Ramos (cell line): ENCODE measurements at regions not wholly inside any gene's neighbourhood (a gene's known extent, or its start where the extent isn't known, plus 50 kb on each side); places are given as distances from the start of the nearest gene placed in this dataset.

Experiments used
- in situ Hi-C: fragments of 300-500 bp; cut with MboI; formaldehyde crosslinking; loops from one replicate; pipeline ENCODE4 v1.14.3; 2022; ENCODE audit warnings: low sequenced_read_pairs; ENCODE audit not compliant: unreplicated experiment

- in situ Hi-C loops = no loop called here
Observed at GRCh38 chr2:217749008-217749407, 253.8 kb downstream of the TNS1 start.

- in situ Hi-C loops = no loop called here
Observed at GRCh38 chr2:217746808-217747207, 256.0 kb downstream of the TNS1 start.

- in situ Hi-C loops = no loop called here
Observed at GRCh38 chr2:217743966-217744761, 258.6 kb downstream of the TNS1 start.

- in situ Hi-C loops = no loop called here
Observed at GRCh38 chr2:217743407-217743806, 259.4 kb downstream of the TNS1 start.

GRCh38 chr2:217742841-217743240 lies 260.0 kb downstream of the TNS1 start:
- in situ Hi-C loops = no loop called here

GRCh38 chr2:217742276-217742675 lies 260.5 kb downstream of the TNS1 start:
- in situ Hi-C loops = no loop called here

- in situ Hi-C loops = no loop called here
Observed at GRCh38 chr2:217741381-217741955, 261.3 kb downstream of the TNS1 start.

GRCh38 chr2:217740756-217741155 lies 262.0 kb downstream of the TNS1 start:
- in situ Hi-C loops = no loop called here

GRCh38 chr2:217740178-217740577 lies 262.6 kb downstream of the TNS1 start:
- in situ Hi-C loops = no loop called here

GRCh38 chr2:217739741-217740140 lies 263.1 kb downstream of the TNS1 start:
- in situ Hi-C loops = no loop called here

- in situ Hi-C loops = no loop called here
Observed at GRCh38 chr2:217738061-217738460, 264.7 kb downstream of the TNS1 start.

GRCh38 chr2:217736776-217737550 lies 265.8 kb downstream of the TNS1 start:
- in situ Hi-C loops = no loop called here

GRCh38 chr2:217735899-217736298 lies 266.9 kb downstream of the TNS1 start:
- in situ Hi-C loops = no loop called here

GRCh38 chr2:217735034-217735433 lies 267.8 kb downstream of the TNS1 start:
- in situ Hi-C loops = no loop called here

GRCh38 chr2:217733461-217733860 lies 269.3 kb downstream of the TNS1 start:
- in situ Hi-C loops = no loop called here

- in situ Hi-C loops = no loop called here
Observed at GRCh38 chr2:217732992-217733391, 269.8 kb downstream of the TNS1 start.

GRCh38 chr2:217731805-217732204 lies 271.0 kb downstream of the TNS1 start:
- in situ Hi-C loops = no loop called here

- in situ Hi-C loops = no loop called here
Observed at GRCh38 chr2:217729421-217730053, 273.3 kb downstream of the TNS1 start.

GRCh38 chr2:217727801-217728200 lies 275.0 kb downstream of the TNS1 start:
- in situ Hi-C loops = no loop called here

GRCh38 chr2:217725409-217725808 lies 277.4 kb downstream of the TNS1 start:
- in situ Hi-C loops = no loop called here

- in situ Hi-C loops = loop anchor here (25.0 kb wide), 1 partner anchor 1212 kb away; no protein-coding TSS in a partner anchor
Observed at GRCh38 chr2:217724471-217724870, 278.3 kb downstream of the TNS1 start.
